ENCODE measurements at regions not wholly inside any gene's neighbourhood (a gene's known extent, or its start where the extent isn't known, plus 50 kb on each side); places are given as distances from the start of the nearest gene placed in this dataset.

DNA sequence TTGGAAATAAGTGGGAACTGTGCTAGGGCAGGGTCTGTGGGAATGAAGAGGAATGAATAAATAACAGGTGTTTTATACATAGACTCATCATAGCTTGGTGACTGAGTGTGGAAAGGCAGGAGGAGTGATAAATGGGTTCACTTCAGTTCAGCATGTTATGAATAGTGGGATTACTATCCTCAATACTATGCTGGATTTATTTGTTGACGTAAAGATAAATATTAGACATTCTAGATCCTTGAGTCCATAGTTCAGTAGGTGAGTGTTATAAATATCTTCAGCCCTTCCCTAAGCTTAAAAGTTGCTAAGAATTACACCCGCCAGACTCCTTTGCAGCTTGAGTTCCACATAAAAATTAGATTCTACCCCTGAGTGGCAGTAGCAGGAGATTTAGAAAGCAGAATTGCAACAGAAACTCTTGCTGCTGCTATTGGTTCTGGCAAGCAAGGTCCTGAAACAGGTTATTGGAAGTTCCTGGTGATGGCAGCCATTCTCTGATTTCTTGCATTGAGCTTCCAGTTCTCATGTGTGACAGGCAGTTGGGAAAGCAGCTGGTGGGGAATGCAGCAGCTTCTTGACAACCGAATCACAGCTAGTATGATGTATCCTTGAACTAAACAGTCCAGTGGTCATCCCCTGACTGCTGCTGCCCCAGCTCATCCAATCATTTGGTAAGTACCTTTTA is 1558.9 kb downstream of the FAM181B start:
- no peak for DNase-seq (ENCODE audit: low read depth)

GRCh38 chr11:81165164-81165563 is 1568.5 kb downstream of the FAM181B start:
- no peak for DNase-seq (ENCODE audit: low read depth)

GRCh38 chr11:81159900-81160299 is 1573.8 kb downstream of the FAM181B start:
- no peak for DNase-seq (ENCODE audit: low read depth)

DNA sequence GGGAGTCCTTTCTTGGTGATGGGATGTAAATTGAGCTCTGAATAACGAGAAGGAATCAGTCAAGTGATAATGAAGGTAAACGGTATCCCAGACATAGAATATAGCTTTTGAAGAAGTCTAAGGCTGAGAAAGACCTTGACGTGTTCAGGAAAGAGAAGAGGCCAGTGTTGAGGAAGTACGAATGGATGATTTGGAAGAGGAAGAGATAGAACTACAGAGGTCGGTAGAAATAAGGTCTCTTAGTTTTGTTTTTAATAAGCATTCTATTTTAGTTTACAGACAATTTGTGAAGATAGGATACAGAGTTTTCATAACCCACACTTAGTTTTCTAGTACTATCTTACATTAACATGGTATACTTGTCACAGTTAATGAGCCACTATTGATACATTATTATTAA is 1598.1 kb downstream of the FAM181B start:
- no peak for DNase-seq (ENCODE audit: low read depth)

DNA sequence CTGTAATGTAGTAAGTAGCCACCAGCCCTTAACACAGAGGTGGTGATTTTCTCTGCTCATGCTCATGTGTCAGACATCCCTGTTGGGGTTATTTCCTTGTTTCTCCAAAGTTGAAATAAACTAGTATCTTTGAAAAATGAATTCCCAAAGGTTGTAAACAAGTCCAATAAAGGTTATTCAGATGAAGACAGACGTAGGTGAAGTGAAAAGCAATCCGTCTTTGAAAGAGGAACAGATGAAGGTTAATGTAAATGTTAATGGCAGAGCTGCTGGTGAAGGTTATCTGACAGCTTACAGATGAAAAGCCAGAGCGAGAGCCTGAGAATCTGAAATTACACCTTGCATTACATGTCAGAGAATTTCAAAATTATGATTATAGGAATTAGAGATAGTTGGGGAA is 1604.0 kb downstream of the FAM181B start:
- DNase-seq (ENCODE audit: low read depth): no peak

DNA sequence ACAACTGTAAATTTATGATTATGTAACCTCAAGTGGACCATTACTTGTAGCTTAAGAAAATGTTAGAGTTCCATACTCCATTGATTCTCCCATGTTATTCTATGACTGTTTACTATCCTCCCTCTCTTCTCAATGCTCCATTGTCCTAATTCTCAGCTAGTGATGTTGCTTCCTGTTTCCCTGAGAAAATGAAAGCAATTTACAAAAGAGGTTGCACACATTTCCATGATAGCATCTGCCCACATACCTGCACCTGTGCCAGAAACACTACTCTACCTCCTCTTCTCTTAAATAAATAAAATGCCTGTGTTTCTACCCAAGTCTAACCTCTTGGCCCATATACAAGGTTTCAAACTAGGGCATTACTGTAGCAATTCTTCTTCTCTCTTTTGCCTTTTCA is 1620.9 kb downstream of the FAM181B start:
- no peak for DNase-seq (ENCODE audit: low read depth)

GRCh38 chr11:81104051-81104450 is 1629.6 kb downstream of the FAM181B start:
- DNase-seq (ENCODE audit: low read depth): no peak

GRCh38 chr11:81098471-81098870 is 1635.2 kb downstream of the FAM181B start:
- DNase-seq (ENCODE audit: low read depth): no peak

DNA sequence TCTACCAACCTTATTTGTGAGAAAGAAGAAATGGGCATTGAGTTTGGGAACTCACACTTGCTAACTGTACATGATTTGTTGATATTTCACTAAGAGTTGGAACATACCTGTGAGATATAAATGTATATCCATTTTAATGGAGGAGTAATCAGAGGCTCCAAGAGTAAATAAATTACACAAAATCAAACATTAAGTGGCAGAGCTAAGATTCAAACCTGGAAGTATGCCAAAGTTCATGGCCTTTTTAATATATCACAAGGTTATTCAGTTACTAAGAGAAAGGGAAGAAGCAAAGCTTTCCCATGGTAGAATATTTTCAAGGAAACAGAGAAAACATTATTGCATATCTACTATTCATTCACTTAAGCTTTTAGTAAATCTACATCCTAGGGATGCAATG is 1641.1 kb downstream of the FAM181B start:
- no peak for DNase-seq (ENCODE audit: low read depth)

- no peak for DNase-seq (ENCODE audit: low read depth)
Measured at GRCh38 chr11:81089242-81089641, 1644.4 kb downstream of the FAM181B start.

GRCh38 chr11:81080476-81080875 is 1639.6 kb upstream of the TENM4 start:
- DNase-seq (ENCODE audit: low read depth): no peak

DNA sequence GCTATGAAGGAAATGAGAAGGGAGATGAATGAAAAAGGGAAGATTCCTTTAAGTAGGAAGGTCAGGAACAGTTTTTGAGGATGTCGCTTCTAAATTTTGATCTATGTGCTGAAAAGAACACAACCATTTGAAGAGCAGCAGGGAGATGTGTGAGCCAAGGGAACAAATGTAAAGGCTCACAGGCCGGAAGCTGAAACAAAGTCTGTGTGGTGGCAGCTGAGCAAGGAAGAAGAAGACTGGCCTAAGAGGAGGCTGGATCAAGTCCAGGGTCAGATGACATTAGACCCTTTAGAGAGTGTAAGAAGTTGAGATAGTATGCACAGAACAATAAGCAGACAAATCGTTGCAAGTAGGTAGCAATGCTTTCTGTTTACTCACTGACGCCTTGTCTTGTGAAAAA is 1631.4 kb upstream of the TENM4 start:
- DNase-seq (ENCODE audit: low read depth): no peak

- DNase-seq (ENCODE audit: low read depth): no peak
Measured at GRCh38 chr11:81071606-81072005, 1630.8 kb upstream of the TENM4 start.

- no peak for DNase-seq (ENCODE audit: low read depth)
Measured at GRCh38 chr11:81070948-81071347, 1630.1 kb upstream of the TENM4 start.

GRCh38 chr11:81059356-81059755 is 1618.5 kb upstream of the TENM4 start:
- DNase-seq (ENCODE audit: low read depth): no peak

GRCh38 chr11:81052344-81053158 is 1611.7 kb upstream of the TENM4 start:
- DNase-seq (ENCODE audit: low read depth): no peak

DNA sequence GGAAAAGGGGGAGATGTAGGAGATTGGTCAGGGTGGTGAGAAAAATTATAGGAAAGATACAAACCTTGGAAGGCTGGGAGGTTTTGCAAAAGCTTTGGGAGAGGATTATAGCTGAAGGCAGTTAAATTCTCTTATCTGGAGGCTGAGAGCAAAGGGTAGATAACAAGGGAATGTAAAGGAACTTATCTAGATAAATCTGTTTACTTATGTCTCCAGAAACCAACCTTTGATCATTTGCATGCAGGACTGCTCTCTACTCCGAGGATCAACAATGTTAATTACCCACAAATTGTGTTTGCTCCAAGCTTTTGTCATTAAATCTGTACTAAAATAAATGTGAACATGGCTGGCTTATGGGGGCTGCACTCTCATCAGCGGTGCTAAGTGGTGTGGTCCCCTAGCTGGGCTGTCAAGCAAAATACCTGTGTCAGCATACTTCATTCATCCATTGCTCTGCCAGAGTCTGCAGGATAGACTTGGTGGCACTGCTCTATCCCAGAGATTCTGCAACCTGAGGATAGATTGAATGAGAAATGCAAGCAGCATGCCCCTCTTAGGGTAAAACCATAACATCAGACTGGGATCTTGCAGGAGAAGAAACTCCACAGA is 1599.2 kb upstream of the TENM4 start:
- no peak for DNase-seq (ENCODE audit: low read depth)

GRCh38 chr11:81036168-81036870 is 1595.5 kb upstream of the TENM4 start:
- no peak for DNase-seq (ENCODE audit: low read depth)

GRCh38 chr11:81033779-81034540 is 1593.1 kb upstream of the TENM4 start:
- DNase-seq (ENCODE audit: low read depth): no peak

DNA sequence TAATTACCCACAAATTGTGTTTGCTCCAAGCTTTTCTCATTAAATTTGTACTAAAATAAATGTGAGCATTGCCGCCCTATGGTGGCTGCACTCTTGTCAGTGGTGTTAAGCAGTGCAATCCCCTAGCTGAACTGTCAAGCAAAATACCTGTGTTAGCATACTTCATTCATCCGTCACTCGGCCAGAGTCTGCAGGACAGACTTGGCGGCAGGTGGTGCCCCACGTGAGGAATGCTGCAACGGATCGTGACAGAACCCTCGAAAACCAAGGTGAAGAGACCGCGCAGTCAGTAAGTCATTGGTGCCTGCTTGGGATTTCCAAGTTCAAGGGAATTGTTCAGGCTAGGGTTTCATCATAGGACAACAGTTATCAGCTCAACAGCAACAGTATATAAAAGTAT is 1592.1 kb upstream of the TENM4 start:
- no peak for DNase-seq (ENCODE audit: low read depth)

- no peak for DNase-seq (ENCODE audit: low read depth)
Measured at GRCh38 chr11:81030186-81030585, 1589.4 kb upstream of the TENM4 start.

DNA sequence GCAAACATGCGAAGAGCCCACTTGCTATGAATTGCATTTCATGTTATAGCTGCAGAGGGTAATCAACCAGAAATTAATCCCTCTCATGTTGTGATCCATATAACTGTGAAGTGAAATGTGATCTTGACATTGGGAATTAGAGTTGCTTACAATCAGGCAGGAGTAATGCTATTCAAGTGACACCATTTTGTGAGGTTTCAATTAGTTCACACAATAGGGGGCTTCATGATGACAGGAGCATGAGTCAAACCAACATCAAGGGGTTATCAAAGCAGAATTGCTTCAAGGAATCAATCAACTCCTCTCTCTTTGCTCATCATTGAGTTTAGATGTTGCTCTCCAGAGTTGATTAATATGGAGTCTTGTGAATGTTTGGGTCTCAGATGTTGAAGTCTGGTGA is 1585.2 kb upstream of the TENM4 start:
- DNase-seq (ENCODE audit: low read depth): no peak
